ENCODE measurements at regions not wholly inside any gene's neighbourhood (a gene's known extent, or its start where the extent isn't known, plus 50 kb on each side); places are given as distances from the start of the nearest gene placed in this dataset.

DNA sequence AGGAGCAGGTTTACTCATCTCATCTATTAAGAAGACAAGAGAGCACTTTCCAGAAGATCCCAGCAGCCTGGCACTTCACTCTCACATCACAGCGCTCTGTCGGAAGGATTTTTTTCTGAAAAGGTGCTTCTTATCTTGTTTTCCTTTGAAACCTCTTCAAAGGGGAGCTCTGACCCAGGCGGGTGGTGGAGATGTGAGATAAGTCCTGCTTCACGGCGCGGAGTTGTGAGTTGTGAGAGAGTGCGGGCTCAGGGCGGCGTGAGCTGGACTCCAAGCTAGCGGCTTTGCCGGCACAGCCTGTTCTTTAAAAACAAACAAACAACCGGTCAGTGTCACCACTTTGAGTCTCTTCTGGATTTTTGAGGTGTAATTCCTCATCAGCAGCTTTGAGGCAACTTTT is 169.0 kb upstream of the ARGLU1 start:
- Histone ChIP-seq H3K27ac (ENCODE audit: low read depth, low read length) (no peak overlapping the region), H3K4me1 (ENCODE audit: control insufficient read depth in 1 of 2, insufficient read depth in 2 of 2, low read length in 2 of 2) (no peaks in the 10 kb centered on the region), H3K9ac (ENCODE audit: low read depth in 1 of 2, low read length in 2 of 2) (no peak overlapping the region)

DNA sequence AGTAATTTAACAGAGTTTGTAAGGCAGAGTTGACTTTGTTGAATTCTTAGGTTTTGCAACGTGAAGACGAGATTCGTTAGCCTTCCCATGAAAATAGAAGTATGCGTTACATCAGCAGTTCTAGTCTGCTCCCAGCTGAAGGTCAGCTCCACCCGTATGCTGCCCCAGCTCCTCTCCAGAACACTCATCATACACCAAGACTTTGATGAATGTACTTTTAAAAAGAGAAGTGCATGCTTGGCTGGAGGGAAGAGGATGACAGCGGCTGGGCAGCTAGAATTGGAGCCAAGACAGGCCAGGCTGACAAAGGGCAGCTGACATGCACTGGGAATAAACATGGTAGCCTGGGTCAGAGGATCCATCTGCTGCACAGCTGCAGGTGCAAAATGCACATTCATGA is 166.3 kb upstream of the ARGLU1 start:
- Histone ChIP-seq H3K27ac (ENCODE audit: low read depth, low read length) (no peak overlapping the region), H3K4me1 (ENCODE audit: control insufficient read depth in 1 of 2, insufficient read depth in 2 of 2, low read length in 2 of 2) (no peaks in the 10 kb centered on the region), H3K27me3 (ENCODE audit: control insufficient read depth in 1 of 2, insufficient read depth in 2 of 2, low read length in 2 of 2) (no peaks in the 10 kb centered on the region), H3K36me3 (ENCODE audit: control insufficient read depth in 1 of 2, insufficient read depth in 2 of 2, low read length in 2 of 2) (no peaks in the 10 kb centered on the region), H3K9me3 (ENCODE audit: control insufficient read depth in 1 of 2, low read length in 2 of 2) (no peaks in the 10 kb centered on the region), H3K9ac (ENCODE audit: low read depth in 1 of 2, low read length in 2 of 2) (no peak overlapping the region), H3K4me3 (ENCODE audit: low read depth in 1 of 2, low read length in 2 of 2) (no peak overlapping the region)

More for the DNA sequence above, 169.0 kb upstream of the ARGLU1 start:
- H3K9me3 ChIP-seq (ENCODE audit: control insufficient read depth in 1 of 2, low read length in 2 of 2), result no peaks in the 10 kb centered on the region
- no peaks in the 10 kb centered on the region for H3K36me3 ChIP-seq (ENCODE audit: control insufficient read depth in 1 of 2, insufficient read depth in 2 of 2, low read length in 2 of 2)
- no peaks in the 10 kb centered on the region for H3K27me3 ChIP-seq (ENCODE audit: control insufficient read depth in 1 of 2, insufficient read depth in 2 of 2, low read length in 2 of 2)
- no peak overlapping the region for H3K4me3 ChIP-seq (ENCODE audit: low read depth in 1 of 2, low read length in 2 of 2)

DNA sequence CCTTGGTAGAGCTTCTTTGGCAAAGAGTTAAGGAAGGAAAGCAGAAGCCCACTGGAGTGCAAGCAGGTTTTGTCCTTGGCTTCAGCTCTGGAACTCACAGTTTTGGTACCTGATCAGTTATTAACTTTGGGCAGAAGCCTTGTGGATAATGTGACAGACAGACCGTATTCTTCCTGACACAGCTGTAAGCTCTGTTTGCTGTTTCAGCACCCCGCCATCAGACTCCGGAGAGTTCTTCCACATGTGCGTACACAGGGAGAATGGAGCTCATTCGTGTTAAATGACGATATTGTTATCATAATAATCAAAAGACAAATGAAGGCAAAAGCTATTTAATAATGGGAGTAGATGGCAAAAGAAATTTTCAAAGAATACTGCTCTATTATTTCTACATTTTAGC is 155.1 kb upstream of the ARGLU1 start:
- H3K9ac ChIP-seq (ENCODE audit: low read depth in 1 of 2, low read length in 2 of 2), result no peak overlapping the region
- H3K27me3 ChIP-seq (ENCODE audit: control insufficient read depth in 1 of 2, insufficient read depth in 2 of 2, low read length in 2 of 2), result peaks cover 0 to 3% of the 10 kb centered on the region in 2 donors
- H3K4me3 ChIP-seq (ENCODE audit: low read depth in 1 of 2, low read length in 2 of 2), result no peak overlapping the region
- H3K27ac ChIP-seq (ENCODE audit: low read depth, low read length), result no peak overlapping the region
- no peaks in the 10 kb centered on the region for H3K9me3 ChIP-seq (ENCODE audit: control insufficient read depth in 1 of 2, low read length in 2 of 2)
- no peaks in the 10 kb centered on the region for H3K36me3 ChIP-seq (ENCODE audit: control insufficient read depth in 1 of 2, insufficient read depth in 2 of 2, low read length in 2 of 2)
- H3K4me1 ChIP-seq (ENCODE audit: control insufficient read depth in 1 of 2, insufficient read depth in 2 of 2, low read length in 2 of 2), result no peaks in the 10 kb centered on the region

DNA sequence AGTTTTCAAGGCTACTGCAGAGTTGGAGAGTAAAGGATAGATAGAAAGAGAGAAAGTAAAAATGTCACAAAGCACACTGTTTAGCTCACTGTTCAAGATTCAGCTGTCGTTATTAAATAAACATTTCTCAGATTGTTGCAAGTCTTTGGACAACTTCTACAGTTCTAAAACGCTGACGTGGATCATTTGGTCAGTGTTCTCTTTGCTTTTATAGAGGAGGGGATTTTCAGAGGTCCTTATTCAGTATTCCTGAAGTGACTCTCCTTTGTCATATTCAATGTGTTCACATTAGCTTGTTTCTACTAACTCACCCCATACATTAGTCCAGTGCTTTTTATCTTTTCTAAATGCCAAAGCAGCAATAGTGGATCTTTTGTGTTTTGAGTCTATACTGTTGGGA is 154.7 kb upstream of the ARGLU1 start:
- H3K27me3 ChIP-seq (ENCODE audit: control insufficient read depth in 1 of 2, insufficient read depth in 2 of 2, low read length in 2 of 2), result peaks cover 0 to 3% of the 10 kb centered on the region in 2 donors
- no peak overlapping the region for H3K27ac ChIP-seq (ENCODE audit: low read depth, low read length)
- no peaks in the 10 kb centered on the region for H3K36me3 ChIP-seq (ENCODE audit: control insufficient read depth in 1 of 2, insufficient read depth in 2 of 2, low read length in 2 of 2)
- H3K4me3 ChIP-seq (ENCODE audit: low read depth in 1 of 2, low read length in 2 of 2), result no peak overlapping the region
- H3K4me1 ChIP-seq (ENCODE audit: control insufficient read depth in 1 of 2, insufficient read depth in 2 of 2, low read length in 2 of 2), result no peaks in the 10 kb centered on the region
- H3K9ac ChIP-seq (ENCODE audit: low read depth in 1 of 2, low read length in 2 of 2), result no peak overlapping the region
- H3K9me3 ChIP-seq (ENCODE audit: control insufficient read depth in 1 of 2, low read length in 2 of 2), result no peaks in the 10 kb centered on the region

DNA sequence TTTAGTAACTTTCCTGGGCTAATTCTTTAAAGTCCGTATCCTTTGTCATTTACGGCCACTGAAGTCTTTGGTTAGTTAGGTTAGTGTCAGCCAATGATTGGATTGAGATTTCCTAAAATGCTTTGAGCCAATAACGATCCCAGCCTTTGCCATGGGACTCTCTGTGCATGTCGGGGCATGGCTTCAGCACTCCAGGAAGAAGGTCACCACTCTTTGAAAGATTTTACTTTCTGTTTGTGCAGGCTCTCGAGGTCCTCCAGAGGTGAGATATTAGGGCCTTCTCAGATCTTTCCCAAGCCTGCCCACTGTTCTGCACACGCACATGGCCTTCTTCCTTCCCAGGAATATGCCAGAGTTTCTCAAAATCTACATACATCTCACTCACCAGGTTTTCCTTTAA is 153.7 kb upstream of the ARGLU1 start:
- no peak overlapping the region for H3K4me3 ChIP-seq (ENCODE audit: low read depth in 1 of 2, low read length in 2 of 2)
- H3K4me1 ChIP-seq (ENCODE audit: control insufficient read depth in 1 of 2, insufficient read depth in 2 of 2, low read length in 2 of 2), result no peaks in the 10 kb centered on the region
- no peak overlapping the region for H3K27ac ChIP-seq (ENCODE audit: low read depth, low read length)
- H3K27me3 ChIP-seq (ENCODE audit: control insufficient read depth in 1 of 2, insufficient read depth in 2 of 2, low read length in 2 of 2), result peaks cover 0 to 3% of the 10 kb centered on the region in 2 donors
- H3K9ac ChIP-seq (ENCODE audit: low read depth in 1 of 2, low read length in 2 of 2), result no peak overlapping the region
- no peaks in the 10 kb centered on the region for H3K9me3 ChIP-seq (ENCODE audit: control insufficient read depth in 1 of 2, low read length in 2 of 2)
- H3K36me3 ChIP-seq (ENCODE audit: control insufficient read depth in 1 of 2, insufficient read depth in 2 of 2, low read length in 2 of 2), result no peaks in the 10 kb centered on the region

DNA sequence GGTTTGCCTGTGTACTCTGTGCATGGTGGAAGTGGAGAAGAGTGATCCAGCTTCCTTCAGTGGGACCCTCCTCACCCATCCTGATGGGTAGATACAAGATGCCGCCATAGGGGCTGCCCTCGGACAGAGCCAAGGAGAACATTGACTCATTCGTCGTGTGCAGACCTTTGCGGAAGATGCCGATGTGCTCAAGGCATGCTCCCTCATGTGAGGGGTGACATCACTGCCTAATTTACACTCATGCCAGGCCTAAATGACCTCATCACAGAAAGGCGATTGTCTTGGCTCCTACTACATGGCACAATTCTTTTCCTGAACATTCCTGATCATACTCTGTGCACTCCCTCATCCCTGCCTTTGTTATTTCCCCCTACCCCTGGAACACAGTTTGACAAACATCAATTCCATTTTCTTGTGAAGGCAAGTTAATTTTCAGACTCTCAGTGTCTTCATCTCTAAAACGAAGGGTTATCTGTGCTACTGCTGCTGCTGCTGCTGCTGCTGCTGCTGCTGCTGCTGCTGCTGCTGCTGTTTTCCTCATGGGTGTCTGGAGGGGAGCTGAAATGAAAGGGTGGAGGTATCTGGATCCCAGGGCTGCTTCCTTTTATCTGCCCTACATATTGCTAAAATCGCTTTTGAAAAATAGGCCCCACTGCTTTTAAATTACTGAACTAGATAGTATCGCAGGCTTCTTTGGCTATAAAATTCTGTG is 146.5 kb upstream of the ARGLU1 start:
- Histone ChIP-seq H3K36me3 (ENCODE audit: control insufficient read depth in 1 of 2, insufficient read depth in 2 of 2, low read length in 2 of 2) (no peaks in the 10 kb centered on the region), H3K9me3 (ENCODE audit: control insufficient read depth in 1 of 2, low read length in 2 of 2) (no peaks in the 10 kb centered on the region), H3K27ac (ENCODE audit: low read depth, low read length) (no peak overlapping the region), H3K4me3 (ENCODE audit: low read depth in 1 of 2, low read length in 2 of 2) (no peak overlapping the region), H3K4me1 (ENCODE audit: control insufficient read depth in 1 of 2, insufficient read depth in 2 of 2, low read length in 2 of 2) (no peaks in the 10 kb centered on the region), H3K9ac (ENCODE audit: low read depth in 1 of 2, low read length in 2 of 2) (no peak overlapping the region), H3K27me3 (ENCODE audit: control insufficient read depth in 1 of 2, insufficient read depth in 2 of 2, low read length in 2 of 2) (no peaks in the 10 kb centered on the region)

DNA sequence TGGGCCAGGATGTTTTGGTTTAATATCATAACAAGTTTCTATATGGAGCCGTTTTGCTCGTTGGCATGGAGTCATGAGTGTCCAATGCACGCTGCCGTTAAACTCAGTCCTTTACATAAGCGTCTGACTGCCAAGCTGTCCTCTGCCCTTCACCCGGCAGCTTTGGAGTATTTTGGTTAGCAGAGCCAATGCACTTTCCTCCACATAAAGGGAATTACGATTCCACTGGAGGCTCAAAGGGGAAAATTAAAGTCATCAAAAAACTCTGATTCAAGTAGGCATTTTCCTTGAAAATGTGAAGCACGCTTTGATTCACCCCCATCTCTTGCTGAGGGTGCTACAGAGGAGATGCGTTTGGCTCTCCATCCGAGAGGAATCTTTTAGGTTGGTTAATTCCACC is 144.4 kb upstream of the ARGLU1 start:
- Histone ChIP-seq H3K27ac (ENCODE audit: low read depth, low read length) (no peak overlapping the region), H3K4me1 (ENCODE audit: control insufficient read depth in 1 of 2, insufficient read depth in 2 of 2, low read length in 2 of 2) (no peaks in the 10 kb centered on the region), H3K36me3 (ENCODE audit: control insufficient read depth in 1 of 2, insufficient read depth in 2 of 2, low read length in 2 of 2) (no peaks in the 10 kb centered on the region), H3K9me3 (ENCODE audit: control insufficient read depth in 1 of 2, low read length in 2 of 2) (no peaks in the 10 kb centered on the region), H3K27me3 (ENCODE audit: control insufficient read depth in 1 of 2, insufficient read depth in 2 of 2, low read length in 2 of 2) (peaks cover 0 to 3% of the 10 kb centered on the region in 2 donors), H3K4me3 (ENCODE audit: low read depth in 1 of 2, low read length in 2 of 2) (no peak overlapping the region), H3K9ac (ENCODE audit: low read depth in 1 of 2, low read length in 2 of 2) (no peak overlapping the region)

DNA sequence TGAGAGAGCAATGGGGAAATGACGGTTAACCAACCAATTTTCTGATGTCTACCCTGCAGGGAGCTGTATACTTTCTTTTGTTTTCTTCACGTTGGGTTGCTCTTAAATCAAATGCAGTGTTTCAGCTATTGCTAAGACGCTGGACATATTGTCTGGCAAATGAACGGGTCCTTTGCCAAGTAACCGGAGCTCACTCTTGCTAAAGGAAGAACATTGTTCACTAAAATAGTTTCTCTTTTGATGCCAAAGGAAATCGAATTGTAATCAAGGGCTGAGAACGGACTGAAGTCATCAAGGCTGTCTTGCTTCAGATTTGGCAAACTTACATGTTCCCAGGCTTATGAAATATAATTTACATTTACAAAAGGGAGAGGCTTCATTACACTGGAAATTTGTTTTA is 142.3 kb upstream of the ARGLU1 start:
- Histone ChIP-seq H3K27ac (ENCODE audit: low read depth, low read length) (no peak overlapping the region), H3K9ac (ENCODE audit: low read depth in 1 of 2, low read length in 2 of 2) (no peak overlapping the region), H3K4me1 (ENCODE audit: control insufficient read depth in 1 of 2, insufficient read depth in 2 of 2, low read length in 2 of 2) (no peaks in the 10 kb centered on the region), H3K36me3 (ENCODE audit: control insufficient read depth in 1 of 2, insufficient read depth in 2 of 2, low read length in 2 of 2) (no peaks in the 10 kb centered on the region), H3K9me3 (ENCODE audit: control insufficient read depth in 1 of 2, low read length in 2 of 2) (no peaks in the 10 kb centered on the region), H3K27me3 (ENCODE audit: control insufficient read depth in 1 of 2, insufficient read depth in 2 of 2, low read length in 2 of 2) (peaks cover 0 to 3% of the 10 kb centered on the region in 2 donors), H3K4me3 (ENCODE audit: low read depth in 1 of 2, low read length in 2 of 2) (peak overlapping the region in 1 of 2 donors; percentile 18)

DNA sequence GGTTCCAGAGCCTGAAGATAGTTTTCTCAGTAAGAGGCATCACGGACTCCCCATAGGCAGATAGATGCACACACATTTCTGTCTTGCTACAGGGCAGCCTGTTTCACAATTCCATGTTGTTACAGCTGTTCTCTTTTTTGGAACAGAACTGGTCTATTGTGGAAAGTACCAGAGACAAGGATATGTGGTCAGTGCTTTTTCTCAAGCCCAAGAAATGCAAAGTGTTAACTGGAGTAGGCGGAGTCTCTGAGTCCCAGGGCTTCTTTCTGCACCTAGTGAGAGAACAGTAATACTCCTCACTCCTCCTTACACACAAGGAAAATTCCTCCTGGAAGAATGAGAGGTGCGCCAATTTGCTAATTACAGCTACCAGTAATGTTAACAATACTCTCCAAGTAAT is 141.6 kb upstream of the ARGLU1 start:
- no peak overlapping the region for H3K9ac ChIP-seq (ENCODE audit: low read depth in 1 of 2, low read length in 2 of 2)
- no peak overlapping the region for H3K27ac ChIP-seq (ENCODE audit: low read depth, low read length)
- peak overlapping the region in 1 of 2 donors; percentile 18 for H3K4me3 ChIP-seq (ENCODE audit: low read depth in 1 of 2, low read length in 2 of 2)
- no peaks in the 10 kb centered on the region for H3K4me1 ChIP-seq (ENCODE audit: control insufficient read depth in 1 of 2, insufficient read depth in 2 of 2, low read length in 2 of 2)
- H3K9me3 ChIP-seq (ENCODE audit: control insufficient read depth in 1 of 2, low read length in 2 of 2), result no peaks in the 10 kb centered on the region
- peaks cover 0 to 3% of the 10 kb centered on the region in 2 donors for H3K27me3 ChIP-seq (ENCODE audit: control insufficient read depth in 1 of 2, insufficient read depth in 2 of 2, low read length in 2 of 2)
- no peaks in the 10 kb centered on the region for H3K36me3 ChIP-seq (ENCODE audit: control insufficient read depth in 1 of 2, insufficient read depth in 2 of 2, low read length in 2 of 2)

DNA sequence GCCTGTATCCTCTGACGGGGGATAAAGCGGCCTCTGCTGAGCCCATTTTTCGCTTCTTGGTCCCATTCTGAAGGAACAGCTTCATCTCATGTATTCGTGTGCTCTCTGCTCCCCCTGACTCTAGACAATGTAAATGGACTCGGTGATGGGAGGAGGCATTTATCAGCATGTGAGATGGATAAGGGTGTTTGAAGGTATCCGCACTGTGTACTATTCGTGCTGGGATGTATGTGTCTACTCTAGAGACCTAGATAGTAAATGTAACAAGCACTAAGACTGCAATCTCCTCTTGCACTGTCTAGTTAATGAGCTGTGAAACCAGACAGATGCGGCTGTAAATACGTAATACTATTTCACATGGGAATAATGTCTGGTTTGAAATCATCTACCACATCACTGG is 134.6 kb upstream of the ARGLU1 start:
- H3K4me3 ChIP-seq (ENCODE audit: low read depth in 1 of 2, low read length in 2 of 2), result no peak overlapping the region
- H3K4me1 ChIP-seq (ENCODE audit: control insufficient read depth in 1 of 2, insufficient read depth in 2 of 2, low read length in 2 of 2), result no peaks in the 10 kb centered on the region
- no peak overlapping the region for H3K9ac ChIP-seq (ENCODE audit: low read depth in 1 of 2, low read length in 2 of 2)
- H3K9me3 ChIP-seq (ENCODE audit: control insufficient read depth in 1 of 2, low read length in 2 of 2), result no peaks in the 10 kb centered on the region
- H3K36me3 ChIP-seq (ENCODE audit: control insufficient read depth in 1 of 2, insufficient read depth in 2 of 2, low read length in 2 of 2), result no peaks in the 10 kb centered on the region
- H3K27ac ChIP-seq (ENCODE audit: low read depth, low read length), result no peak overlapping the region
- no peaks in the 10 kb centered on the region for H3K27me3 ChIP-seq (ENCODE audit: control insufficient read depth in 1 of 2, insufficient read depth in 2 of 2, low read length in 2 of 2)

All from duodenal mucosa (tissue), 2 donors.